Mesodermal cell (in vitro differentiated cells): ENCODE measurements at regions not wholly inside any gene's neighbourhood (a gene's known extent, or its start where the extent isn't known, plus 50 kb on each side); places are given as distances from the start of the nearest gene placed in this dataset.

Experiments
- H3K27ac ChIP-seq: 2 replicates; pipeline ENCODE4 v1.7.0; 2013; ENCODE audit warnings: mild to moderate bottlenecking, low read depth, low read length, moderate library complexity; ENCODE audit not compliant: severe bottlenecking
- H3K36me3 ChIP-seq: 2 replicates; pipeline ENCODE4 v1.7.1; 2013; ENCODE audit warnings: mild to moderate bottlenecking, low read length, moderate library complexity; ENCODE audit not compliant: control insufficient read depth, insufficient read depth
- H3K4me1 ChIP-seq: one replicate; pipeline ENCODE4 v1.7.1; 2013; ENCODE audit warnings: mild to moderate bottlenecking, low read length; ENCODE audit not compliant: insufficient read depth, control insufficient read depth, poor library complexity, severe bottlenecking
- H3K4me3 ChIP-seq: 2 replicates; pipeline ENCODE4 v1.7.0; 2013; ENCODE audit warnings: low read length, control low read depth, mild to moderate bottlenecking; ENCODE audit not compliant: insufficient read depth, poor library complexity, severe bottlenecking; ENCODE audit errors: extremely low read depth
- H3K9me3 ChIP-seq: 2 replicates; pipeline ENCODE4 v1.7.1; 2013; ENCODE audit warnings: mild to moderate bottlenecking, low read length, moderate library complexity; ENCODE audit not compliant: control insufficient read depth
- WGBS, 2 experiments: methylation state at CpG; one replicate each; pipeline ENCODE4 v1.1.5; 2013; ENCODE audit warnings: missing lambda C conversion rate in 2 of 2; ENCODE audit not compliant: insufficient coverage in 2 of 2; 5-methylcytosine and 5-hydroxymethylcytosine counted together

GRCh38 chr13:26909477-26909876, 148.9 kb upstream of the GPR12 start:
- H3K4me3 ChIP-seq, result no peak overlapping the region
- peaks cover under 1% of the 10 kb centered on the region for H3K4me1 ChIP-seq
- H3K27ac ChIP-seq, result no peak overlapping the region
- WGBS, 2 experiments, result 82 to 97% methylated on average over 2 to 4 of the region's 6 CpGs
- no peaks in the 10 kb centered on the region for H3K9me3 ChIP-seq
- H3K36me3 ChIP-seq, result no peaks in the 10 kb centered on the region

- no CpG with 5 or more reads among the region's 4 CpGs for WGBS, 2 experiments
- H3K9me3 ChIP-seq, result no peaks in the 10 kb centered on the region
- H3K27ac ChIP-seq, result no peak overlapping the region
- H3K4me3 ChIP-seq, result no peak overlapping the region
- no peaks in the 10 kb centered on the region for H3K4me1 ChIP-seq
- no peaks in the 10 kb centered on the region for H3K36me3 ChIP-seq
These were observed 147.5 kb upstream of the GPR12 start for GRCh38 chr13:26908126-26908525.

GRCh38 chr13:26899202-26899601, 138.6 kb upstream of the GPR12 start:
- H3K27ac ChIP-seq, result no peak overlapping the region
- no peak overlapping the region for H3K4me3 ChIP-seq
- WGBS, 2 experiments, result 92 to 95% methylated on average over 4 of the region's 5 CpGs

GRCh38 chr13:26897706-26898550, 137.3 kb upstream of the GPR12 start:
- WGBS, 2 experiments, result 80 to 89% methylated on average over 11 to 19 of the region's 23 CpGs
- Histone ChIP-seq H3K4me1 (no peaks in the 10 kb centered on the region), H3K4me3 (no peak overlapping the region), H3K27ac (no peak overlapping the region), H3K9me3 (no peaks in the 10 kb centered on the region), H3K36me3 (no peaks in the 10 kb centered on the region)

More at GRCh38 chr13:26899202-26899601, 138.6 kb upstream of the GPR12 start:
- H3K9me3 ChIP-seq, result no peaks in the 10 kb centered on the region
- no peaks in the 10 kb centered on the region for H3K4me1 ChIP-seq
- H3K36me3 ChIP-seq, result no peaks in the 10 kb centered on the region

- Histone ChIP-seq H3K36me3 (no peaks in the 10 kb centered on the region), H3K27ac (no peak overlapping the region), H3K4me3 (no peak overlapping the region), H3K4me1 (no peaks in the 10 kb centered on the region), H3K9me3 (no peaks in the 10 kb centered on the region)
- 47 to 49% methylated on average over 3 to 4 of the region's 4 CpGs for WGBS, 2 experiments
These were observed 136.5 kb upstream of the GPR12 start for GRCh38 chr13:26896986-26897668.

GRCh38 chr13:26895808-26896466, 135.4 kb upstream of the GPR12 start:
- no peaks in the 10 kb centered on the region for H3K4me1 ChIP-seq
- no peaks in the 10 kb centered on the region for H3K36me3 ChIP-seq
- no peak overlapping the region for H3K4me3 ChIP-seq
- H3K9me3 ChIP-seq, result no peaks in the 10 kb centered on the region
- H3K27ac ChIP-seq, result no peak overlapping the region
- WGBS, 2 experiments, result 78 to 87% methylated on average over 10 to 12 of the region's 15 CpGs

GRCh38 chr13:26895081-26895807, 134.7 kb upstream of the GPR12 start:
- Histone ChIP-seq H3K9me3 (no peaks in the 10 kb centered on the region), H3K27ac (no peak overlapping the region), H3K4me3 (no peak overlapping the region), H3K36me3 (no peaks in the 10 kb centered on the region), H3K4me1 (no peaks in the 10 kb centered on the region)
- 81 to 84% methylated on average over 16 to 20 of the region's 24 CpGs for WGBS, 2 experiments

- Histone ChIP-seq H3K4me1 (no peaks in the 10 kb centered on the region), H3K27ac (no peak overlapping the region)
- WGBS, 2 experiments, result 91 to 92% methylated on average over 5 of the region's 7 CpGs
These were observed 128.0 kb upstream of the GPR12 start for GRCh38 chr13:26888632-26889031.

GRCh38 chr13:26887594-26887993, 127.0 kb upstream of the GPR12 start:
- Histone ChIP-seq H3K27ac (no peak overlapping the region), H3K4me1 (no peaks in the 10 kb centered on the region), H3K9me3 (no peaks in the 10 kb centered on the region), H3K4me3 (no peak overlapping the region), H3K36me3 (no peaks in the 10 kb centered on the region)
- WGBS, 2 experiments, result 94 to 100% methylated on average over 2 to 3 of the region's 3 CpGs

More at GRCh38 chr13:26888632-26889031, 128.0 kb upstream of the GPR12 start:
- Histone ChIP-seq H3K4me3 (no peak overlapping the region), H3K36me3 (no peaks in the 10 kb centered on the region), H3K9me3 (no peaks in the 10 kb centered on the region)

- H3K36me3 ChIP-seq, result no peaks in the 10 kb centered on the region
- no peaks in the 10 kb centered on the region for H3K4me1 ChIP-seq
- 67 to 76% methylated on average over 1 to 2 of the region's 3 CpGs for WGBS, 2 experiments
- no peaks in the 10 kb centered on the region for H3K9me3 ChIP-seq
- H3K27ac ChIP-seq, result no peak overlapping the region
- H3K4me3 ChIP-seq, result no peak overlapping the region
These were observed 123.1 kb upstream of the GPR12 start for GRCh38 chr13:26883613-26884257.
